Choroid plexus epithelial cell (primary cell): ENCODE measurements at regions not wholly inside any gene's neighbourhood (a gene's known extent, or its start where the extent isn't known, plus 50 kb on each side); places are given as distances from the start of the nearest gene placed in this dataset.
A peak's percentile ranks its signal among the peaks of the same experiment; 100 is the strongest.

ENCODE experiments used
- DNase-seq: peaks from one replicate; pipeline ENCODE4 v3.0.0-alpha.2; 2010; ENCODE audit warnings: low read depth
- H3K4me3 ChIP-seq: 2 replicates; pipeline ENCODE4 v1.5.1; 2011; ENCODE audit warnings: low read depth, mild to moderate bottlenecking, control low read depth, low read length, moderate library complexity
- CTCF ChIP-seq: conservative IDR thresholded peaks from 2 replicates; pipeline ENCODE4 v1.5.1; 2011; ENCODE audit warnings: low read depth, mild to moderate bottlenecking, control low read depth, inconsistent platforms, low read length, moderate library complexity

DNA sequence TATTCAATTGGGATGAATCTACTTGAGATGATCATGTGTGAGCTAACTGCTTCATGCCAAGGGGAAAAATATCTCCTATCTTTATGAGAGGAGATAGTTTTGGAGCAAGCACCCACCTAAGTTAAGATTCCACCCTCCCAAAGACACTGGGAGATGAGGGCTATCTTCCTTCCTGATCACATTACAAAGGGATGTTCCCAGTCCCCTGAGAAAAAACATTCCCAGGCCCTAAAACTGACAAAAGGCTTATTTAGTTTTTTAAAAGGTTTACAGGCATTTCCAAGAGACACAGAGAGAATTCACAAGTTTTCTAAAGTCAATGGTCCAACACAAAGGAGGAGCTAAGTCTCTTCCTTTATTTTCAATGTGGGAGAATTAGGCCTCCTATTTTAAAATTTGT lies 401.5 kb downstream of the FBXO15 start:
- no peak overlapping the region for H3K4me3 ChIP-seq
- TF ChIP-seq CTCF: no peak
- no peak for DNase-seq

- DNase-seq: no peak
- H3K4me3 ChIP-seq: no peak overlapping the region
- TF ChIP-seq CTCF: no peak
Observed at GRCh38 chr18:73742957-73743356, 404.7 kb downstream of the FBXO15 start.

- no peak for TF ChIP-seq CTCF
- DNase-seq: peak; percentile 55
- no peak overlapping the region for H3K4me3 ChIP-seq
Observed at GRCh38 chr18:73741946-73742345, 405.7 kb downstream of the FBXO15 start.

DNA sequence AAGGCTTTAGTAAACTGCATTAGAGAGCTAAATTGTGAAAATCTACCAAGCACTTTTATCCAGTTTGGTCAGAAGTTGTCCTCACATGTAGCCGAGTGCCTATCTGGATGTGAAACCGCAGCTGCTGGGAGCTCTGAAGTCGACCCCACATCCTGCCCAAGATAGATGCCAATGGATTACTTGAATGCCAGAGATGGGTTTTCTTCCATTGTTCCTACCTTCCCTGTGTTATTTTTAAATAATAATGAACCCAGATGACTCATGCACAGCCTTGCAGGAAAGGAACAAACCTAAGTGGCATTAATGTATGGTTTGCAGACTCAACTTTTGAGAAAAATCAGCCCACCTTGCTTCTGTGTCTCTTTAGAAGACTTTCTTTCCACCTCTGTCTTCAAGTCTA lies 408.5 kb downstream of the FBXO15 start:
- TF ChIP-seq CTCF: no peak
- H3K4me3 ChIP-seq: no peak overlapping the region
- DNase-seq: no peak

DNA sequence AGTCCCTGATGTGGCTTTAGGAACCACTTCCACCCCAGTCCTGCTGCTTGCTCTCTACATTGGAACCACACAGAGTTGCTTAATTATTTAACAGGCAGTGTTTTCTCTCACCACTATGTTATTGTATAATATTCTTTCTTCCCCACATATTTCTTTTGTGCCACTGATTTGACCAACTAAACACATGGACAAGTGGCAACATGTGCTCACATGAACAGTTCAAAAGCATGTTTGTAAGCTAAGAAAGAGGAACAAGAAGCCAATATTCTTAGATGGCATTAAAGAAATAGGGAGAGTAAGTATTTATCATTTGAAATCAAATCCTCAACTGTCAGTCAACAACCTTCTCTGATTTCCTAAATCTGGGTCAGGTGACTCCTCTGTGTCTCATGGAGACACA lies 409.6 kb downstream of the FBXO15 start:
- TF ChIP-seq CTCF: no peak
- DNase-seq: no peak
- H3K4me3 ChIP-seq: no peak overlapping the region

GRCh38 chr18:73735836-73736235 lies 411.8 kb downstream of the FBXO15 start:
- no peak for TF ChIP-seq CTCF
- no peak for DNase-seq
- H3K4me3 ChIP-seq: no peak overlapping the region

- no peak for TF ChIP-seq CTCF
- no peak for DNase-seq
- H3K4me3 ChIP-seq: no peak overlapping the region
Observed at GRCh38 chr18:73733806-73734314, 413.8 kb downstream of the FBXO15 start.
